CD14-positive monocyte (primary cell): ENCODE measurements at regions not wholly inside any gene's neighbourhood (a gene's known extent, or its start where the extent isn't known, plus 50 kb on each side); places are given as distances from the start of the nearest gene placed in this dataset.

Source experiments
- DNase-seq, 3 donors: peaks; one replicate each; pipeline ENCODE4 v3.0.0-alpha.2; 2011 to 2022
- H2AFZ ChIP-seq: 2 replicates; pipeline ENCODE4 v1.6.0; 2012; ENCODE audit warnings: mild to moderate bottlenecking, low read depth, low read length, inconsistent platforms; ENCODE audit not compliant: insufficient read depth, poor library complexity, severe bottlenecking
- H3K27ac ChIP-seq, 2 donors: 1 replicate in 1 of 2; 2 replicates in 1 of 2; pipeline ENCODE4 v1.5.1; 2012 to 2013; ENCODE audit warnings: low read length in 2 of 2, control low read depth in 1 of 2, inconsistent platforms in 1 of 2, low read depth in 1 of 2, mild to moderate bottlenecking in 1 of 2
- H3K27me3 ChIP-seq, 2 donors: one replicate each; pipeline versions ENCODE4 v1.6.0 to v1.6.1; 2011 to 2013; ENCODE audit warnings: low read length in 2 of 2; ENCODE audit not compliant: control insufficient read depth in 2 of 2, insufficient read depth in 2 of 2
- H3K36me3 ChIP-seq, 2 donors: replicated peaks in 1 of 2; 1 replicate in 1 of 2; 2 replicates in 1 of 2; pipeline versions ENCODE4 v1.5.1 to v1.6.1; 2012 to 2013; ENCODE audit warnings: low read length in 2 of 2, control low read depth in 1 of 2, inconsistent platforms in 1 of 2, mild to moderate bottlenecking in 1 of 2; ENCODE audit not compliant: insufficient read depth in 2 of 2, control insufficient read depth in 1 of 2
- H3K4me1 ChIP-seq, 2 donors: 1 replicate in 1 of 2; 2 replicates in 1 of 2; pipeline versions ENCODE4 v1.5.1 to v1.6.1; 2012 to 2013; ENCODE audit warnings: low read length in 2 of 2, control low read depth in 1 of 2, inconsistent platforms in 1 of 2, mild to moderate bottlenecking in 1 of 2, moderate library complexity in 1 of 2; ENCODE audit not compliant: insufficient read depth in 2 of 2, control insufficient read depth in 1 of 2
- H3K4me2 ChIP-seq: replicated peaks from 2 replicates; pipeline ENCODE3; 2012; ENCODE audit warnings: low read length, moderate library complexity, mild to moderate bottlenecking; ENCODE audit not compliant: poor library complexity, severe bottlenecking; ENCODE audit errors: extremely low read depth
- H3K4me3 ChIP-seq, 3 experiments: fragments of 200-600 bp in 1 of 3; sonication (generic) in 1 of 3; replicated peaks in 1 of 3; 1 replicate in 2 of 3; 2 replicates in 1 of 3; pipeline ENCODE4 v1.5.1; 2011 to 2013; ENCODE audit warnings: low read length in 3 of 3, mild to moderate bottlenecking in 3 of 3, control low read depth in 2 of 3, low read depth in 2 of 3, inconsistent platforms in 1 of 3, moderate library complexity in 1 of 3
- H3K79me2 ChIP-seq: 2 replicates; pipeline ENCODE4 v1.6.0; 2012; ENCODE audit warnings: mild to moderate bottlenecking, control low read depth, inconsistent platforms, low read length, moderate library complexity; ENCODE audit not compliant: insufficient read depth
- H3K9ac ChIP-seq: 2 replicates; pipeline ENCODE4 v1.6.0; 2017; ENCODE audit warnings: low read length, mild to moderate bottlenecking; ENCODE audit not compliant: insufficient read depth, poor library complexity, severe bottlenecking
- H3K9me3 ChIP-seq, 2 donors: replicated peaks in 1 of 2; 1 replicate in 1 of 2; 2 replicates in 1 of 2; pipeline versions ENCODE4 v1.5.1 to v1.6.1; 2012 to 2013; ENCODE audit warnings: low read length in 2 of 2, control low read depth in 1 of 2; ENCODE audit not compliant: control insufficient read depth in 1 of 2, insufficient read depth in 1 of 2
- H4K20me1 ChIP-seq: 2 replicates; pipeline ENCODE4 v1.6.0; 2012; ENCODE audit warnings: mild to moderate bottlenecking, low read length, control low read depth, moderate library complexity; ENCODE audit not compliant: insufficient read depth
- H3K27ac Mint-ChIP-seq, 7 donors: one replicate each; pipeline ENCODE4 v1.8.0; 2020; ENCODE audit warnings: mild to moderate bottlenecking in 7 of 7, mixed read lengths in 7 of 7, moderate library complexity in 6 of 7, inconsistent platforms in 2 of 7
- H3K27me3 Mint-ChIP-seq, 3 donors: one replicate each; pipeline ENCODE4 v1.8.0; 2021 to 2022; ENCODE audit warnings: low read depth in 3 of 3, mild to moderate bottlenecking in 3 of 3, mixed read lengths in 3 of 3, moderate library complexity in 3 of 3, inconsistent platforms in 1 of 3
- H3K36me3 Mint-ChIP-seq, 2 donors: one replicate each; pipeline ENCODE4 v1.8.0; 2020; ENCODE audit warnings: mixed read lengths in 2 of 2, inconsistent platforms in 1 of 2, mild to moderate bottlenecking in 1 of 2
- H3K4me1 Mint-ChIP-seq: one replicate; pipeline ENCODE4 v1.8.0; 2020; ENCODE audit warnings: mild to moderate bottlenecking, mixed read lengths
- H3K4me3 Mint-ChIP-seq, 2 donors: one replicate each; pipeline ENCODE4 v1.8.0; 2020; ENCODE audit warnings: mild to moderate bottlenecking in 2 of 2, mixed read lengths in 2 of 2, moderate library complexity in 1 of 2
- H3K9me3 Mint-ChIP-seq, 7 donors: one replicate each; pipeline ENCODE4 v1.8.0; 2020 to 2022; ENCODE audit warnings: mixed read lengths in 7 of 7, mild to moderate bottlenecking in 6 of 7, moderate library complexity in 6 of 7, inconsistent platforms in 2 of 7
- CTCF ChIP-seq: fragments of 200-600 bp; IDR thresholded peaks from one replicate; pipeline ENCODE4 v1.8.0; 2022; ENCODE audit warnings: antibody characterized with exemption, mild to moderate bottlenecking
- WGBS: methylation state at CpG from one replicate; pipeline ENCODE4 v1.1.5; 2013; ENCODE audit warnings: missing lambda C conversion rate; ENCODE audit not compliant: insufficient coverage; 5-methylcytosine and 5-hydroxymethylcytosine counted together
- intact Hi-C, 2 donors: fragments of 100-400 bp; cut with micrococcal nuclease; formaldehyde crosslinking; loops; one replicate each; pipeline versions ENCODE4 v1.15.0 to v1.15.1; 2023

- Mint-ChIP-seq H3K4me1 (no peaks in the 10 kb centered on the region), H3K27ac (no peak overlapping the region), H3K4me3 (no peak overlapping the region), H3K9me3 (peaks cover 3 to 9% (median 6%) of the 10 kb centered on the region in 7 donors), H3K36me3 (no peaks in the 10 kb centered on the region), H3K27me3 (no peaks in the 10 kb centered on the region)
- Histone ChIP-seq H3K27ac (no peak overlapping the region), H3K4me3 (no peak overlapping the region), H3K4me1 (no peaks in the 10 kb centered on the region), H3K27me3 (no peaks in the 10 kb centered on the region), H2AFZ (no peak overlapping the region), H3K4me2 (no peak overlapping the region), H3K79me2 (no peaks in the 10 kb centered on the region), H4K20me1 (no peaks in the 10 kb centered on the region), H3K36me3 (no peaks in the 10 kb centered on the region), H3K9ac (no peak overlapping the region), H3K9me3 (peaks cover 0 to 4% of the 10 kb centered on the region in 2 donors)
- TF ChIP-seq CTCF, result no peak
- no CpG with 5 or more reads among the region's 1 CpG for WGBS
- intact Hi-C loops, result no loop called here
- no peak for DNase-seq
Observed at GRCh38 chr14:43697003-43697402, 810.1 kb downstream of the FSCB start.

- H2AFZ ChIP-seq, result no peak overlapping the region
Observed at GRCh38 chr14:43692706-43693105, 814.4 kb downstream of the FSCB start.

More at GRCh38 chr14:43692706-43693105, 814.4 kb downstream of the FSCB start:
- Histone ChIP-seq H3K79me2 (no peaks in the 10 kb centered on the region), H3K27ac (no peak overlapping the region), H3K9me3 (no peaks in the 10 kb centered on the region), H3K4me1 (no peaks in the 10 kb centered on the region), H3K36me3 (no peaks in the 10 kb centered on the region), H3K9ac (no peak overlapping the region), H3K4me3 (no peak overlapping the region), H3K4me2 (no peak overlapping the region), H3K27me3 (no peaks in the 10 kb centered on the region), H4K20me1 (no peaks in the 10 kb centered on the region)
- Mint-ChIP-seq H3K9me3 (peaks cover 0 to 5% (median 2%) of the 10 kb centered on the region in 7 donors), H3K36me3 (no peaks in the 10 kb centered on the region), H3K4me3 (no peak overlapping the region), H3K27ac (no peak overlapping the region), H3K4me1 (no peaks in the 10 kb centered on the region), H3K27me3 (no peaks in the 10 kb centered on the region)
- no peak for TF ChIP-seq CTCF
- WGBS, result no CpG with 5 or more reads among the region's 1 CpG
- intact Hi-C loops, result no loop called here
- no peak for DNase-seq
